ACHN (cell line): ENCODE measurements at regions not wholly inside any gene's neighbourhood (a gene's known extent, or its start where the extent isn't known, plus 50 kb on each side); places are given as distances from the start of the nearest gene placed in this dataset.
"Not testable (repeated sequence)": the region's sequence is repeated elsewhere in the genome, so short reads cannot be mapped to it uniquely, and the experiment has no call there.

Source experiments
- DNase-seq: peaks from one replicate; pipeline ENCODE4 v3.0.0-alpha.2; 2015
- in situ Hi-C: cut with HindIII; loops from 2 replicates; pipeline ENCODE4 v1.10.0; 2017; ENCODE audit warnings: low sequenced_read_pairs, low pct_ligation_motif_present, low pct_unique_long_range_greater_than_20kb

GRCh38 chr6:97347111-97347510, 64.1 kb upstream of the MMS22L start:
- in situ Hi-C loops: no loop called here
- no peak for DNase-seq

- in situ Hi-C loops: no loop called here
These were observed 78.3 kb upstream of the MMS22L start for GRCh38 chr6:97361286-97361685.

GRCh38 chr6:97364327-97364726, 81.3 kb upstream of the MMS22L start:
- in situ Hi-C loops: no loop called here

More at GRCh38 chr6:97361286-97361685, 78.3 kb upstream of the MMS22L start:
- DNase-seq: no peak

GRCh38 chr6:97382071-97382470, 99.1 kb upstream of the MMS22L start:
- DNase-seq, in situ Hi-C loops: not testable (repeated sequence)

More at GRCh38 chr6:97364327-97364726, 81.3 kb upstream of the MMS22L start:
- no peak for DNase-seq

- DNase-seq: no peak
- in situ Hi-C loops: no loop called here
These were observed 109.7 kb upstream of the MMS22L start for GRCh38 chr6:97392735-97393134.

- in situ Hi-C loops: no loop called here
- DNase-seq: peak; percentile 58
These were observed 111.2 kb upstream of the MMS22L start for GRCh38 chr6:97394160-97394748.

- in situ Hi-C loops: no loop called here
- no peak for DNase-seq
These were observed 113.9 kb upstream of the MMS22L start for GRCh38 chr6:97396880-97397279.

- DNase-seq: no peak
- in situ Hi-C loops: no loop called here
These were observed 116.2 kb upstream of the MMS22L start for GRCh38 chr6:97399208-97399607.

GRCh38 chr6:97401533-97401932, 118.5 kb upstream of the MMS22L start:
- in situ Hi-C loops: no loop called here
- no peak for DNase-seq

- no peak for DNase-seq
- in situ Hi-C loops: no loop called here
These were observed 122.9 kb upstream of the MMS22L start for GRCh38 chr6:97405818-97406409.

- in situ Hi-C loops: no loop called here
- no peak for DNase-seq
These were observed 123.6 kb upstream of the MMS22L start for GRCh38 chr6:97406633-97407032.

GRCh38 chr6:97411610-97412009, 128.6 kb upstream of the MMS22L start:
- in situ Hi-C loops: no loop called here
- no peak for DNase-seq

GRCh38 chr6:97412511-97412910, 129.5 kb upstream of the MMS22L start:
- in situ Hi-C loops: no loop called here
- no peak for DNase-seq

GRCh38 chr6:97422171-97422570, 139.2 kb upstream of the MMS22L start:
- DNase-seq: no peak
- in situ Hi-C loops: no loop called here

- in situ Hi-C loops: no loop called here
- no peak for DNase-seq
These were observed 140.2 kb upstream of the MMS22L start for GRCh38 chr6:97423190-97423589.

GRCh38 chr6:97427648-97428047, 144.6 kb upstream of the MMS22L start:
- in situ Hi-C loops: no loop called here
- DNase-seq: no peak

GRCh38 chr6:97437087-97437486, 154.1 kb upstream of the MMS22L start:
- peak; percentile 37 for DNase-seq
- in situ Hi-C loops: no loop called here

GRCh38 chr6:97438011-97438671, 155.1 kb upstream of the MMS22L start:
- no peak for DNase-seq
- in situ Hi-C loops: no loop called here

GRCh38 chr6:97440590-97441176, 157.7 kb upstream of the MMS22L start:
- in situ Hi-C loops: no loop called here
- peak; percentile 14 for DNase-seq
